ENCODE measurements at regions not wholly inside any gene's neighbourhood (a gene's known extent, or its start where the extent isn't known, plus 50 kb on each side); places are given as distances from the start of the nearest gene placed in this dataset.

DNA sequence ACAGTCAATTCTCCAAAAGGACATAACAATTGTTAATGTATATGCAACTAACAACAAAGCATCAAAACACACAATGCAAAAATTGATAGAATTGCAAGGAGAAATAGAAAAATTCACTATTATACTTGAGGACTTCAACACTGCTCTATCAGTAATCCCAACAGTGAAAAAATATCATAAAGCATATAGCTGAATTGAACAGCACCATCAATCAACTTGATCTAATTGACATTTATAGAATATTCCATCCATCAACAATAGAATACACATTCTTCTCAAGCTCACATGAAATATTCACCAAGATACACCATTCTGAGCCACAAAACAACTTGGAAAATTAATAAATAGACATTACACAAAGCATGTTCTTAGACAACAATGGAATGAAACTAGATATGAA is 60.1 kb upstream of the ASXL3 start:
- DNase-seq (ENCODE audit: low spot score), result no peak

DNA sequence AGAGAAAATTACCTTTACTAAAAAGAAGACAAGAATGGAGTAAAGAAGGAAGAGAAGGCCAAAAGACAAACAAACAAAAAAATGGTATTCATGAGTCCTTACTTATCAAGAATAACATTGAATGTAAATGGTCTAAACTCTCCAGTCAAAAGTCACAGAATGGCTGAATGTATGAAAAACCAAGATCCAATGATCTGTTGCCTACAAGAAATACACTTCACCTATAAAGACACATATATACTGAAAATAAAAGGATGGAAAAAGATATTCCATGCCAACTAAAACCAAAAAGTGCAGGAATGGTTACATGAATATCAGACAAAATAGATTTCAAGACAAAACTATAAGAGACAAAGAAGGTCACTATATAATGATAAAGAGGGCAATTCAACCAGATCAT is 65.0 kb upstream of the ASXL3 start:
- DNase-seq (ENCODE audit: low spot score), result no peak

DNA sequence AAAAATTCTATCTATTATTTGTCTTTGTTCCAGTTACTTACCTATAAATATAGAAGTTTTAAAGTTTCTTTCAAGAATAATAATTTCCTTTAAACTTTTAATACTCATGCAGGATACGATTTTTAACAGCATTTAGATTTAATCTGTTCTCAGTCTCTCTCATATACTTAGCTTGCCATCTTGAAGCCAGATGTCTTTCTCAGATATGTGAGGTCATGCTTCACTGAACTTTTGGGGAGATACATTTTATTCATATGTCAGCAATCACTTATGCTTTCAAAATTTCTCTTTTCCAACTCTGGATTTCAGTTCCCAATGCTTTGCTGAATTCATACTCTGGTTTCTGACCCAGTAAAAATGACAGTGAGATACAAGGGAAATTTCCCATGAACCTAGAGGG is 66.5 kb upstream of the CCDC178 start:
- DNase-seq (ENCODE audit: low spot score), result no peak

DNA sequence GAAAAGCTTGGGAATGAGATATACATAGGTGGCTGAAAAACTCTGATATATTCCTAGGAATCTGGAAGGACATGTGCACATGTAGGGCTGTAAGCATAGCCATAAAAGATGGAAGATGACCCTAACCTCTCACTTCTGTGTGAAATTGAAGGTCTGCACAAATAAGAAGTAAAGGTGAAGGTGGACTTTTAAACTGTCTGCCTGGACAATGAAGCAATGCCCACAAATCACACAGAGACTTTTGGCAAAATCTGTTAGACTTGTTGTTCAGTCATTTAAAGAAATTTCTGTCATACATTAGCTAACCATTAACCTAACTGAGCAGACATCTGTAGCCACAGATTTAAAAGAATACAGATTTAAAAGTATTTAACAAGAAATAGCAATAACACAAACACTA is 65.3 kb upstream of the CCDC178 start:
- DNase-seq (ENCODE audit: low spot score), result no peak

DNA sequence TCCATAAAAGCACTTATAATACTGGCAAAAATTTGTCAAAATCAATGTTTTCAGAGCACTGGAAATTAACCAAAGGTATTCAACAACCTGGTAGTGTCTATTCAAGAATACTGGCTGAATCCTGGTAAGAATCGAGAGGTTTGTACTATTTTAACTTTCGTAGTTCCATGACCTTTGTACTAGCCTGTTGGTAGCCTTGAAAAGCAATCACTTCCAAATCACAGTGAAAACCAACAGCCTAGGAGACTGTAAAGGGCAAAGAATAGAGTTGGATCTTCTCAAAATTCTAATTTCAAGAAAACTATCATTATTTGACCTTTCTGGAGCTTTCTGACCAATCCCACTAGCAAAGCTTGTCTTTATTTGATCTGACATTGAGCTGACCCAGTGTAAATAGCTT is 64.8 kb upstream of the CCDC178 start:
- no peak for DNase-seq (ENCODE audit: low spot score)

DNA sequence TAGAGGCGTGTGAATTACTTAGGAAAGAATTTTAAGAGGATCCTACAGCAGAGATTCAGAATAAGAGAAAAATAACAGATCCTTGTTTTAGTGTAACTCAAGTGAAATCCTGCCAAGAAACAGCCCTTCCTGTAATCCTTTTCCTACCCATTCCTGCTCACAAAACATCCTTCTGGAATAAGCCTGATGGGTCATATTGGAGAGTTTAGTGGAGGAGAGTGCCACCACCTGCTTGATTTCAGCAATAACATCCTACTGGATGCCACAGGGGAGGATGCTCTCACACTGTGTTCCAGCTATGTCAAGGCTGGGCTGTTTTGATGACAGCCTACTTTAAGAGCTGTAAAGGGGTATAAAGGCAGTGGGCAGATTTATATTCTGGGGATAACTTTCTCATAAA is 54.8 kb upstream of the CCDC178 start:
- peak; percentile 21 for DNase-seq (ENCODE audit: low spot score)
